ENCODE measurements at regions not wholly inside any gene's neighbourhood (a gene's known extent, or its start where the extent isn't known, plus 50 kb on each side); places are given as distances from the start of the nearest gene placed in this dataset.

DNA sequence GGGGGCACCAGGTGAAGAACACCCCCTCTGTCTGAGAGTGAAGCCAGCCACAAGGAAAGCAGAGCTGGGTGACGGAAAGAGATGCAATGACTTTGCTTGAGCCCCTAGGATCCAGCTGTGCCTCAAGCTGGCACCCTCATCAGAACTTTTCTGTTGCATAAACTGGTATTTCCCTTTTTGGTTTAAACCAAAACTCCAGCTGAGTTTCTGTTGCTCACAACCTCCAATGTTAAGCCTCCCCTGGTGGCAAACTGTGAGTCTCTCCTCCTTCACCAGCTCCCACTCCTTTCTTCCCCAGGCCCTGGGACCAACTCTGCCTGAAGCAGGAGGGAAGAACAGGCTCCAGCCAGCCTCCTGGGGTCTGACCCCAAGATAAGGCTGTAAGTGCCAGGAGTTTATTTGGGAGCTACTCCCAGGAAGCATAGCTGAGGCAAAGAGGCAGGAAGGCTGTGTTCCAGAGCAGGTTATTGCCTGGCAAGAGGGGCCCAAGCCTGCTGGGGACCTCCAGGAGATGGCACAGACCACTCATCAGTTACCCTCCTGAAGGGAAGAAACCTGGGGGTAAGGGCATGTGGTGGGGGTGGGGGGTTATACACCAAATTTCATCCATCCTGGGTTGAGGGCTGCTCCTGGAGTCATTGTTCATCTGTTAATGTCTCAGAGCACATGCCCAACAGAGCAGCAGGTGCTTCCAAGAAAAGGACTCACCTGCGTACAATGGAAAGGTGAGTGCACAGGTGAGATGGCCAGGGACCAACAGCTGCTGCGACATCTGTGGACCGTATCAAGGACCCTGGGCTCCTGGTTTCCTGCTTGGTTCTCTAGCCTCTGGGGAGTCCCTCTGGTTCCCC lies 73.3 kb upstream of the NANOS1 start:
- no peak for TF ChIP-seq CTCF (conservative IDR thresholded peaks at IDR 0.05 in 1 of 2, IDR thresholded peaks at IDR 0.05 in 1 of 2; ENCODE audit: low read depth in 1 of 2, low read length in 2 of 2)
- no peak for TF ChIP-seq EZH2 (IDR thresholded peaks at IDR 0.05; ENCODE audit: low read length, missing control alignments)

Measured in fibroblast of lung (primary cell).